CD4-positive, alpha-beta T cell treated with Interleukin-21 for 1 hour (primary cell): ENCODE measurements at regions not wholly inside any gene's neighbourhood (a gene's known extent, or its start where the extent isn't known, plus 50 kb on each side); places are given as distances from the start of the nearest gene placed in this dataset.
"Not testable (repeated sequence)": the region's sequence is repeated elsewhere in the genome, so short reads cannot be mapped to it uniquely, and the experiment has no call there.

Experiments
- DNase-seq: peaks from one replicate; pipeline ENCODE4 v3.0.0-alpha.2; 2020

DNA sequence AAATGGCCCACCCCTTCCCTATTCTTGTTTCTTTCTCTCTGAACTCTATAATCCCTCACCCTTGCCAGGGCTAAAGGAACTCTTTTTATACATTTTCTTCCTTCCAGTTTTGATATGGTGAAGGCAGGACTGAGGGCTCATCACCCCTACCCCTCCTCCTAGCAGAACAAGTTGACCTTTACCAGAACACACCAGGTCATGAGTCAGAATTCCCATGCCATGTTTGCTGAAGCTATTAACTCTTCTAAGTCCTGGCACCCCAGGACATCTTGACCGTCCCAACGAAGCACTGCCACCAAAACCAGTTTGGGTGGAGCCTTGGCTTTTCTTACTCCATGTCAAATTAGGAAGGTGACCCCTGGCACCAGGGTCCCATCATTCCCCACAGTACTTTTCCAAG is 57.5 kb upstream of the DYNLT3 start:
- DNase-seq = no peak

GRCh38 chrX:37905436-37906147 is 58.2 kb upstream of the DYNLT3 start:
- no peak for DNase-seq

GRCh38 chrX:37906357-37906756 is 59.0 kb upstream of the DYNLT3 start:
- no peak for DNase-seq

DNA sequence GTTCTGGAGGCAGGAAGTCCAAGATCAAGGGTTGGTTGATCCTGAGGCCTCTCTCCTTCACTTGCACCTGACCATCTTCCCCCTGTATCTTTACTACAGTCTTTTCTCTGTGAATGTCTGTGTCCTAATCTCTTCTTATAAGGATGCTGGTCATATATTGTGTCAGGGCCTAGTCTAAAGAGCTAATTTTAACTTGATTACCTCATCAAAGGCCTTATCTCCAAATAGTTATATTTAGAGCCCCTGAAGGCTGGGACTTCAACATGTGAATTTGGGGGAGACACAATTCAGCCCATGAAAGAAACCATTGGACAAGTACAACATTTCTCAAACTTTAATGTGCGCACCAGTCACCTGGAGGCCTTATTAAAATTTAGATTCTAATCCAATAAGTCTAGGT is 62.8 kb upstream of the DYNLT3 start:
- DNase-seq = no peak

- peak; percentile 4 for DNase-seq
Measured at GRCh38 chrX:37912304-37912703, 64.9 kb upstream of the DYNLT3 start.

DNA sequence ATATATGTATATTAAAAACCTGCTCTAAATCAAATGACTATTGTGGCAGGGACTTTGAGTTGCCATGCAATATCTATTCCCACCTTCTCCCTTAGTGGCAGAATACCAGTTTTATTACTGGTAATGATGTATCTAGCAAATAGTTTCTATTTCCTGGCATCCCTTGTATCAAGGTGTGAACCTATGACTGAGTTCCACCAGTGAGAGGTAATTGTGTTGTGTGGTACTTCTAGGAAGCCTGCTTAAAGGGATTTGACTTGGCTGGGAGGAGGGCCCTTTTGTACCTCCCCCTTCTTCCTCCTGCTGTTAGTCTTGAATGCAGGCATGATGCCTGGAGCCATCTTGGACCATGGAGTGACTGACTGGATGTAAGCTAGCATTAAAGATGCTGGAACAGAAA is 65.4 kb upstream of the DYNLT3 start:
- no peak for DNase-seq

- no peak for DNase-seq
Measured at GRCh38 chrX:37918168-37918567, 70.8 kb upstream of the DYNLT3 start.

DNA sequence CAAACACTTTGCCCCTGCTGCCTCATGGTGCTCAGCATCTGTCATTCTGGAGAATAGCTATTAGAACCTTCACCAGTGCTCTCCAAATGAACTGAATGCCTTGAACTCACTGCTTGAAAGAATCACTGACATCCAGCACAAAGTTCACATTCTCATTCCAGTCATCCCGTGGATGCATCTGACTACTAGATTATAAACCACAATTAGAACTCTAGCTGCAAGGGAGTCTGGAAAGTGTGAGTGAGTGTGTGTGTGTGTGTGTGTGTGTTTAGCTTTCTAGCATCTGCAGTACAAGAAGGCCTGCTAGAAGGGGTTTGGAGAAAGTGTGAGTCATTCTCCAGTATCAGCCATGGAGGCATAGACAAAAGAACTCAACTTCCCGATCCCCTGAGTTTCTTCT is 71.3 kb upstream of the DYNLT3 start:
- DNase-seq = no peak

- no peak for DNase-seq
Measured at GRCh38 chrX:37921758-37922157, 74.4 kb upstream of the DYNLT3 start.

DNA sequence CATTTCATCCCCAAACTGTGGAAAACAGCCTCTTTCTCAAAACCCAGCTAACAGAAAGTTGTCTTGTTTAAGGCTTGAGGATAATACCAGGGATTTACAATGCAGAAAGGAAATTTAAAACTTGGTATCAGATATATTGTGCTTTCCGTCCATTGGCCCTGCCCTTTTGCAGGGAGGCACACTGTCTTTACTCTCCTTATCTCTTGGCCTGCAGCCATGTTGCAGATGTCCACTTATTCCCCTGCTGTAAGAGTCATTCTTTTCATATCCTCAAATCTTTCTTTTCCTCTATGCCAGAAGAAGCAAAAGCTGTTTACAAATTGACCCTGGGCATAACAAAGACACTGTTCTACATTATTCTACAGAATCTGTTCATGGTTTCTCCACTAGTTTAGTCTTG is 75.6 kb upstream of the DYNLT3 start:
- DNase-seq = no peak

GRCh38 chrX:37925761-37926160 is 78.4 kb upstream of the DYNLT3 start:
- not testable (repeated sequence) for DNase-seq

DNA sequence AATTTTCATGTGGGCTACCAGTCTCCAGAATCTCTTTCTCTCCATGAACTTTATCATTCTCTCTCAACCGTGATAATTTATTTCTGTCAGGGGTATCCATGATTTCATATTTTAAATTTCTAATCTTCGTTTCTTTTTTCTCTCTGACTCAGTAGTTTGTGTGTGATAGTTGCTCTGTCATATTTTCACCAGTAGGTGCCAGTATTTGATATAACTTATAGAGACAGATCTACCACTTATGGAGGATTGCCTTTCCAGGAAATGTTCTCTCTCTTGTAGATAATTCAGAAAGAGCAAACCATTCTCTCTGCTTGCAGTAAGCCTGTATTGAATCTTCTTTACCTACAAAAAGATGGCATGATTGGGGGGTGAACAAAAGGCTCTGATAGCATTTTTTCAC is 79.3 kb upstream of the DYNLT3 start:
- DNase-seq = peak; percentile 33

DNA sequence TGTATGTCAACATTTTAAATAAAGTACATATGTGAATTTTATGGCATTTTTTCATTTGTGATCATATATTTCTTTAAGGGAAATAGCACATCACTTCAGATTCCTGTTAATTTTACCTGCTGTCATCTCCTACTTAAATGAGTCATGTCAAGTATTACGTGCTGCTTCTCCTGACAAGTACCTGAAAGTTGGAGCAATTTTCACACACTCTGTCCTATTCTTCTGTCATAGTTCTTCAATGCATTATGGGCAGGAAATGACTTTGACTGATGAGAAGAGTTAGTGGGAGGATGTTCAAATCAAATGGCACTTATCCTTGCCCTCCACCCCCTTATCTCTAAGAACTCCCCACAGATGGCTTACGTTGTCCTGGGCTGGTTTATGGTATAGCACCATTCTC is 64.2 kb upstream of the SYTL5 start:
- DNase-seq = no peak

- DNase-seq = no peak
Measured at GRCh38 chrX:37943554-37944344, 62.6 kb upstream of the SYTL5 start.

GRCh38 chrX:37946197-37946596 is 60.2 kb upstream of the SYTL5 start:
- no peak for DNase-seq

DNA sequence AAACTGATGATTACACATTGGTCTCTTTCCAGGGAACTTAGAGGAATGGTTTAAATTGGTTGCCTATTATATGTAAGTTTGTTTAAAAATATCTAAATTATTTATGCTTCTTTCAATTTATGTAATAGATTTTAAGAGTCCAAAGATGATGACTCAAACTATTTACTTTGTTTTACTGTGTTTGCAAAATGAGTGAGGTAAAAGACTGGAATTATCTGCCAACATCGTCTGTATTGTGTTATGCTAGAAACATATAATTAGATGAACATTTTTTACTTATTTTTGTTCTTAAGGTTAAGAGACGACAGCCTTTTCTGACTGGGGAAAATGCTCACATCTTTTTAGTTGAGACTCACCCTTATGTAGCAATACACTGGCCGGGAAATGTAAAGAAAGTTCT is 51.1 kb upstream of the SYTL5 start:
- DNase-seq = no peak

- DNase-seq = no peak
Measured at GRCh38 chrX:37956223-37956622, 50.1 kb upstream of the SYTL5 start.
